A549 (cell line): ENCODE measurements at regions not wholly inside any gene's neighbourhood (a gene's known extent, or its start where the extent isn't known, plus 50 kb on each side); places are given as distances from the start of the nearest gene placed in this dataset.

Experiments used
- ATAC-seq, 2 experiments: fragments of 200-7000 bp in 1 of 2; fragments of >200 bp in 1 of 2; cut with Nextera tagmentation in 1 of 2; cut with Tn5 transposase in 1 of 2; 3 replicates each; pipeline versions ENCODE4 v1.8.0 to v1.9.1; 2018 to 2020; ENCODE audit warnings: mild to moderate bottlenecking in 1 of 2, moderate library complexity in 1 of 2
- CTCF ChIA-PET: fragments of 300-600 bp; sonication (Branson Sonifier 250); formaldehyde crosslinking; extraction: SDS; loops from one replicate; lab custom pipeline; 2021; ENCODE audit warnings: antibody characterized with exemption, inconsistent platforms; lab: Yijun Ruan, JAX
- POLR2A ChIA-PET: fragments of 350-600 bp; formaldehyde crosslinking; extraction: SDS; loops from one replicate; lab custom pipeline; 2021; ENCODE audit warnings: antibody characterized with exemption, inconsistent platforms; lab: Yijun Ruan, JAX
- DNase-seq, 2 experiments: peaks; one replicate each; pipeline versions ENCODE4 v3.0.0 to v3.0.0-alpha.2; 2011 to 2016; ENCODE audit warnings: low read depth in 1 of 2, low spot score in 1 of 2
- FAIRE-seq: peaks from 2 replicates; lab custom pipeline; 2011; peaks lifted over from hg19 to GRCh38; lab: Jason Lieb, UNC
- H3K27ac ChIP-seq, 2 experiments: fragments of >200 bp; sonication (Bioruptor Twin); formaldehyde crosslinking; 3 replicates each; pipeline ENCODE4 v1.5.1; 2016 to 2017
- H3K4me1 ChIP-seq: fragments of >200 bp; sonication (Bioruptor Twin); formaldehyde crosslinking; 3 replicates; pipeline ENCODE4 v1.6.1; 2016
- H3K4me2 ChIP-seq: fragments of >200 bp; sonication (Bioruptor Twin); formaldehyde crosslinking; 3 replicates; pipeline ENCODE4 v1.6.1; 2016
- H3K4me3 ChIP-seq: fragments of >200 bp; sonication (Bioruptor Twin); formaldehyde crosslinking; 3 replicates; pipeline ENCODE4 v1.5.1; 2016
- H3K9me3 ChIP-seq: fragments of >200 bp; sonication (Bioruptor Twin); formaldehyde crosslinking; 3 replicates; pipeline ENCODE4 v1.6.1; 2016
- BHLHE40 ChIP-seq: IDR thresholded peaks from 2 replicates; pipeline ENCODE4 v1.6.1; 2012; ENCODE audit warnings: low read depth, low read length, inconsistent platforms
- CEBPB ChIP-seq, 2 experiments: fragments of >200 bp in 1 of 2; sonication (Bioruptor Twin) in 1 of 2; formaldehyde crosslinking in 1 of 2; IDR thresholded peaks; 2 replicates each; pipeline ENCODE4 v1.6.1; 2012 to 2016
- CTCF ChIP-seq: fragments of >200 bp; sonication (Bioruptor Twin); formaldehyde crosslinking; IDR thresholded peaks from 3 replicates; pipeline ENCODE4 v1.5.1; 2016
- EHF ChIP-seq: fragments of 250-450 bp; sonication (Bioruptor Pico); IDR thresholded peaks from 2 replicates; pipeline ENCODE4 v1.5.0; 2020; ENCODE audit warnings: mild to moderate bottlenecking
- FOSB ChIP-seq: fragments of 250-450 bp; sonication (Bioruptor Pico); IDR thresholded peaks from 2 replicates; pipeline ENCODE4 v1.5.0; 2020; ENCODE audit warnings: mild to moderate bottlenecking, moderate library complexity
- FOSL2 ChIP-seq, 2 experiments: fragments of 450-650 bp in 1 of 2; fragments of >200 bp in 1 of 2; sonication (Bioruptor Twin) in 1 of 2; formaldehyde crosslinking; IDR thresholded peaks; 2 replicates each; pipeline versions ENCODE4 v1.5.0 to v1.6.1; 2016 to 2020; ENCODE audit warnings: mild to moderate bottlenecking in 1 of 2, moderate library complexity in 1 of 2
- FOXS1 ChIP-seq: fragments of 250-450 bp; sonication (Bioruptor Pico); IDR thresholded peaks from 2 replicates; pipeline ENCODE4 v1.5.0; 2020; ENCODE audit warnings: mild to moderate bottlenecking, moderate library complexity
- HDAC2 ChIP-seq: fragments of 200-600 bp; sonication (generic); IDR thresholded peaks from 2 replicates; pipeline ENCODE4 v1.6.1; 2016
- HMGXB4 ChIP-seq: fragments of 250-450 bp; sonication (Bioruptor Pico); IDR thresholded peaks from 2 replicates; pipeline ENCODE4 v1.5.0; 2021; ENCODE audit warnings: mild to moderate bottlenecking, moderate library complexity, borderline replicate concordance
- JUNB ChIP-seq: fragments of >200 bp; sonication (Bioruptor Twin); formaldehyde crosslinking; IDR thresholded peaks from 2 replicates; pipeline ENCODE4 v1.6.1; 2016
- POLR2AphosphoS2 ChIP-seq: conservative IDR thresholded peaks from 2 replicates; pipeline ENCODE4 v1.6.1; 2012; ENCODE audit warnings: low read length, improper control_type of control experiment, inconsistent platforms
- RAD21 ChIP-seq, 2 experiments: fragments of >200 bp in 1 of 2; sonication (Bioruptor Twin) in 1 of 2; formaldehyde crosslinking in 1 of 2; IDR thresholded peaks in 1 of 2; conservative IDR thresholded peaks in 1 of 2; 2 replicates in 1 of 2; 3 replicates in 1 of 2; pipeline ENCODE4 v1.6.1; 2012 to 2018; ENCODE audit warnings: inconsistent platforms in 1 of 2
- SMC3 ChIP-seq: fragments of >200 bp; sonication (Bioruptor Twin); formaldehyde crosslinking; IDR thresholded peaks from 3 replicates; pipeline ENCODE4 v1.6.1; 2018; ENCODE audit warnings: inconsistent platforms
- TFCP2L1 ChIP-seq: fragments of 250-450 bp; sonication (Bioruptor Pico); IDR thresholded peaks from 2 replicates; pipeline ENCODE4 v1.5.0; 2021; ENCODE audit warnings: mild to moderate bottlenecking
- ZFP36 ChIP-seq: fragments of 450-650 bp; IDR thresholded peaks from 2 replicates; pipeline ENCODE4 v1.6.1; 2014; ENCODE audit warnings: borderline replicate concordance; ENCODE audit not compliant: partially characterized antibody
- WGBS: methylation state at CpG from one replicate; pipeline ENCODE4 v1.1.6; 2017; ENCODE audit errors: missing lambda C conversion rate; 5-methylcytosine and 5-hydroxymethylcytosine counted together
- TF ChIP-seq, protein P1 (sequence below): IDR thresholded peaks from 2 replicates; pipeline ENCODE4 v1.6.1; 2012
- TF ChIP-seq, protein P2 (sequence below): IDR thresholded peaks from 2 replicates; pipeline ENCODE4 v1.6.1; 2012; ENCODE audit warnings: low read depth, borderline replicate concordance
- TF ChIP-seq, protein P3 (sequence below): fragments of 250-450 bp; sonication (Bioruptor Pico); IDR thresholded peaks from 2 replicates; pipeline ENCODE4 v1.5.0; 2020; ENCODE audit warnings: low read depth, mild to moderate bottlenecking, moderate library complexity

DNA sequence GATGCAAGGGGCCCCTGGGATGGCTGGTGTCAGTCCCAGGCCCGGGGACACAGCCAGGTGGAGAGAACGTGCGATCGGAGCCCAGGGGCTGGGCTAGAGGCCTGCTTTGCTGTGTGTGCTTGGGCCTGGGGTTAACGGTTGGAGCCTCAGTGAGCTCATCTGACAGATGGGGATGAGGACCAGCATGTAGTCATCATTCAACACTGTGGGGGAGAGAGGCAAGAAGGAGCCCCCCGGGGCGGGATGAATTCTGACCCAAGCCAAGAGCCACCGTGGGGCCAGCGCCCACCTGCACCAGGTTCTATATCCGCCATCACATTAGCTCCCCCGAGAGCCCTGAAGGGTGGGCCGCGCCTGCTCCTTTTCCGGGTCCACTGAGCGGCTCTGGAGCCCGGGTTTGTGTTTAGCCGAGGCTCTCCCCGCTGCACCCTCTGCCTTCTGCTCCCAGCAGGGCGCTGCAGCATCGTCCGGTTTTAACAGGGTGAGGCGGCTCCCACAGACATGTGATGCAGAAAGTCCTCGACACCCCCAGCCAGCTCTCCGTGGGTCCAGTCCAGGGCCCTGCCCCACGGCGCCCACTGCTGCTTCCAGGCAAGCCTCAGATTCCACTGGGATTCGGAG is 365.7 kb downstream of the SEC14L1 start:
- TF ChIP-seq TFCP2L1 (CRISPR knock-in tag) (no peak), FOSL2 (IDR thresholded peaks at IDR 0.05) (no peak), FOSL2 (CRISPR knock-in tag; IDR thresholded peaks at IDR 0.05) (no peak), HDAC2 (no peak), JUNB (no peak), FOXS1 (CRISPR knock-in tag) (no peak), BHLHE40 (no peak)
- peaks cover 13% of the 10 kb centered on the region for H3K4me1 ChIP-seq
- POLR2A ChIA-PET: no interaction called here
- FAIRE-seq (no peak), DNase-seq (no peak), ATAC-seq (peak in 1 of 2 experiments; percentile 3; a peak in 2 of 6 replicates)
- peaks cover 18% of the 10 kb centered on the region for H3K9me3 ChIP-seq
- H3K4me3 ChIP-seq: no peak overlapping the region
- 89% methylated on average over 27 of the region's 27 CpGs for WGBS
- CTCF ChIA-PET: interaction anchor here (1.0 to 7.0 kb wide), 6 partner anchors 13 to 513 kb away, joined by 3 to 64 read pairs (median 10); no protein-coding TSS in a partner anchor
- no peak overlapping the region for H3K27ac ChIP-seq
- H3K4me2 ChIP-seq: no peak overlapping the region

DNA sequence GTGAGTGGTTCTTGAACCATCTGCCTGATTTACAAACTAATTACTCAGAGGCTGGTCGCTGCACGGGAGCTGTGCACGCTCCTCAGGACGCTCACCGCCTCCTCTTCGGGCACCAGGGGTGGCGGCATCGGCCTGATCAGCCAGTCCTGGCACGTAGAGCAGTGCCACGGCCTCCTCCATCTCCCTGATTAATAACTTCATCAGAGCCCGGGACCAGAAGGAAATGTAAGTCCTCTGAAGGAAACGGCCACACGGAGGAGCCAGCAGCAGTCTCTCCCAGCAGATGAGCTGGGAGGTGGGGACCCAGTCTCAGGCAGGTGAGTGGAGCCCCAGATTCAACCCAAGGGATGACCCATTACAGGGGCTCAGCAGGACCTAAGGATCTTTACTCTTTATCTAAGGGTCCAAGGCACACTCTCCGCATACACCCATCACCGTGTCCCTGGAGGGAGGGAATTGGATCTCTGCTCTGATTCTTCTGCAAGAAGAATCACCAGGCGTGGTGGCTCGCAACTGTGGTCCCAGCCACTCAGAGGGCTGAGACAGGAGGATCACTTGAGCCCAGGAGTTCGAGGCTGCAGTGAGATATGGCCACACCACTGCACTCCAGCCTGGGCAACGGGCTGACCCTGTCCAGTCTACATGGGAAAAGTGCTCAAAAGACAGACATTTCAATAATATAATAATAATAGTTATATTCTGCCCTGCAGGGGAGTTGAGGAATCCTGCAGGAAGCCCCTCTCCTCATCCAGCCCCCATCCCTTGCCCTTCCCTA is 366.5 kb downstream of the SEC14L1 start:
- DNase-seq (no peak), FAIRE-seq (no peak)
- TF ChIP-seq, protein P1, sequence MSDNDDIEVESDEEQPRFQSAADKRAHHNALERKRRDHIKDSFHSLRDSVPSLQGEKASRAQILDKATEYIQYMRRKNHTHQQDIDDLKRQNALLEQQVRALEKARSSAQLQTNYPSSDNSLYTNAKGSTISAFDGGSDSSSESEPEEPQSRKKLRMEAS: no peak
- peak in 1 of 2 experiments; percentile 19; a peak in 2 of 5 replicates for TF ChIP-seq RAD21 (conservative IDR thresholded peaks at IDR 0.05 in 1 of 2, IDR thresholded peaks at IDR 0.05 in 1 of 2)
- TF ChIP-seq HMGXB4 (CRISPR knock-in tag): no peak
- no peak for TF ChIP-seq CEBPB (IDR thresholded peaks at IDR 0.05)
- TF ChIP-seq, protein P2, sequence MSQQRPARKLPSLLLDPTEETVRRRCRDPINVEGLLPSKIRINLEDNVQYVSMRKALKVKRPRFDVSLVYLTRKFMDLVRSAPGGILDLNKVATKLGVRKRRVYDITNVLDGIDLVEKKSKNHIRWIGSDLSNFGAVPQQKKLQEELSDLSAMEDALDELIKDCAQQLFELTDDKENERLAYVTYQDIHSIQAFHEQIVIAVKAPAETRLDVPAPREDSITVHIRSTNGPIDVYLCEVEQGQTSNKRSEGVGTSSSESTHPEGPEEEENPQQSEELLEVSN: no peak
- TF ChIP-seq POLR2AphosphoS2: no peak
- TF ChIP-seq ZFP36: no peak
- no peak for TF ChIP-seq EHF (CRISPR knock-in tag)
- no peak for TF ChIP-seq CTCF
- no peak for TF ChIP-seq FOSB (CRISPR knock-in tag)
- peak; percentile 28; the same call in 2 of the 3 replicates for TF ChIP-seq SMC3
- TF ChIP-seq, protein P3, sequence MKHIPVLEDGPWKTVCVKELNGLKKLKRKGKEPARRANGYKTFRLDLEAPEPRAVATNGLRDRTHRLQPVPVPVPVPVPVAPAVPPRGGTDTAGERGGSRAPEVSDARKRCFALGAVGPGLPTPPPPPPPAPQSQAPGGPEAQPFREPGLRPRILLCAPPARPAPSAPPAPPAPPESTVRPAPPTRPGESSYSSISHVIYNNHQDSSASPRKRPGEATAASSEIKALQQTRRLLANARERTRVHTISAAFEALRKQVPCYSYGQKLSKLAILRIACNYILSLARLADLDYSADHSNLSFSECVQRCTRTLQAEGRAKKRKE (CRISPR knock-in tag): no peak
- TF ChIP-seq, all 56 proteins: peak for 2
- ChIA-PET CTCF (interaction anchor here (0.6 to 7.0 kb wide), 5 partner anchors 14 to 506 kb away, joined by 3 to 64 read pairs (median 17); no protein-coding TSS in a partner anchor), POLR2A (no interaction called here)
- WGBS: 87% methylated on average over 19 of the region's 19 CpGs
- Histone ChIP-seq H3K4me1 (peaks cover 13% of the 10 kb centered on the region), H3K9me3 (peaks cover 25% of the 10 kb centered on the region), H3K4me3 (no peak overlapping the region), H3K4me2 (no peak overlapping the region), H3K27ac (peak overlapping the region; percentile 25 to 65; a peak in 4 of 6 replicates)
- ATAC-seq: peak; percentile 42 to 43; a peak in 5 of 6 replicates
